SK-N-SH (cell line): ENCODE measurements at regions not wholly inside any gene's neighbourhood (a gene's known extent, or its start where the extent isn't known, plus 50 kb on each side); places are given as distances from the start of the nearest gene placed in this dataset.

Experiments
- CTCF ChIA-PET: fragments of 300-600, 350-600 bp; formaldehyde crosslinking; extraction: SDS; loops from one replicate; lab custom pipeline; 2021; lab: Yijun Ruan, JAX
- POLR2A ChIA-PET: fragments of 350-600 bp; sonication (Branson Sonifier 250); formaldehyde crosslinking; extraction: SDS; loops from one replicate; lab custom pipeline; 2020; ENCODE audit warnings: antibody characterized with exemption, inconsistent platforms; lab: Yijun Ruan, JAX
- DNase-seq: peaks from one replicate; pipeline ENCODE4 v3.0.0; 2012
- H2AFZ ChIP-seq: fragments of 200-600 bp; sonication (generic); 2 replicates; pipeline ENCODE4 v1.8.1; 2016; ENCODE audit warnings: antibody characterized with exemption, mild to moderate bottlenecking, low read depth
- H3F3A ChIP-seq: fragments of 200-600 bp; sonication (generic); replicated peaks from 2 replicates; pipeline ENCODE3; 2016; ENCODE audit warnings: antibody characterized with exemption, mild to moderate bottlenecking; ENCODE audit not compliant: insufficient read depth
- H3K27ac ChIP-seq, 2 experiments: fragments of 200-500 bp in 1 of 2; fragments of 200-600 bp in 1 of 2; sonication (Bioruptor generic) in 1 of 2; sonication (generic), shearing (Covaris generic) in 1 of 2; 2 replicates each; pipeline versions ENCODE4 v1.5.1 to v1.6.1; 2014 to 2016; ENCODE audit warnings: low read depth in 2 of 2, inconsistent platforms in 1 of 2, low read length in 1 of 2, mild to moderate bottlenecking in 1 of 2, mixed read lengths in 1 of 2
- H3K27me3 ChIP-seq: fragments of 200-600 bp; sonication (generic), shearing (Covaris generic); 2 replicates; pipeline ENCODE4 v1.6.1; 2016; ENCODE audit warnings: mixed run types; ENCODE audit not compliant: insufficient read depth
- H3K36me3 ChIP-seq, 2 experiments: fragments of 200-500 bp in 1 of 2; fragments of 200-600 bp in 1 of 2; sonication (Bioruptor generic) in 1 of 2; sonication (generic) in 1 of 2; replicated peaks in 1 of 2; 2 replicates each; pipeline versions ENCODE3 to v1.5.1; 2014 to 2016; ENCODE audit warnings: low read length in 1 of 2, mild to moderate bottlenecking in 1 of 2; ENCODE audit not compliant: insufficient read depth in 2 of 2, control insufficient read depth in 1 of 2
- H3K4me1 ChIP-seq, 2 experiments: fragments of 200-500 bp in 1 of 2; fragments of 200-600 bp in 1 of 2; sonication (Bioruptor generic) in 1 of 2; sonication (generic), shearing (Covaris generic) in 1 of 2; 2 replicates each; pipeline versions ENCODE4 v1.5.1 to v1.6.1; 2014 to 2016; ENCODE audit warnings: low read depth in 1 of 2, low read length in 1 of 2, mixed run types in 1 of 2; ENCODE audit not compliant: insufficient read depth in 2 of 2, control insufficient read depth in 1 of 2
- H3K4me2 ChIP-seq: fragments of 200-600 bp; sonication (generic), shearing (Covaris generic); 2 replicates; pipeline ENCODE4 v1.6.1; 2017; ENCODE audit warnings: mixed run types
- H3K4me3 ChIP-seq, 2 experiments: fragments of 200-500 bp in 1 of 2; fragments of 200-600 bp in 1 of 2; sonication (Bioruptor generic) in 1 of 2; sonication (generic), shearing (Covaris generic) in 1 of 2; 2 replicates each; pipeline versions ENCODE4 v1.5.1 to v1.8.1; 2014 to 2016; ENCODE audit warnings: low read depth in 2 of 2, inconsistent platforms in 1 of 2, low read length in 1 of 2, mild to moderate bottlenecking in 1 of 2, mixed read lengths in 1 of 2, moderate library complexity in 1 of 2
- H3K79me2 ChIP-seq: fragments of 200-600 bp; sonication (generic); 2 replicates; pipeline ENCODE4 v1.8.1; 2017; ENCODE audit warnings: mild to moderate bottlenecking; ENCODE audit not compliant: insufficient read depth
- H3K9ac ChIP-seq: fragments of 200-600 bp; sonication (generic); 2 replicates; pipeline ENCODE4 v1.6.1; 2017; ENCODE audit warnings: mixed run types
- H3K9me2 ChIP-seq: fragments of 200-600 bp; sonication (generic); 2 replicates; pipeline ENCODE4 v1.6.1; 2017; ENCODE audit warnings: mixed run types
- H3K9me3 ChIP-seq: fragments of 200-600 bp; sonication (generic); 2 replicates; pipeline ENCODE4 v1.6.1; 2017; ENCODE audit warnings: mixed run types, mild to moderate bottlenecking, moderate library complexity
- H4K20me1 ChIP-seq: fragments of 200-600 bp; sonication (generic); 2 replicates; pipeline ENCODE4 v1.6.1; 2017; ENCODE audit warnings: mild to moderate bottlenecking, mixed run types; ENCODE audit not compliant: insufficient read depth
- CHD2 ChIP-seq: fragments of 150-350 bp; IDR thresholded peaks from 2 replicates; pipeline ENCODE4 v1.6.1; 2018; ENCODE audit warnings: low read length; ENCODE audit not compliant: partially characterized antibody
- ELF1 ChIP-seq: IDR thresholded peaks from 2 replicates; pipeline ENCODE4 v1.4.0; 2012
- EZH2phosphoT487 ChIP-seq: fragments of 200-600 bp; sonication (generic); IDR thresholded peaks from 2 replicates; pipeline ENCODE4 v1.6.1; 2017; ENCODE audit warnings: low read depth, mixed run types, mild to moderate bottlenecking, antibody characterized with exemption, moderate library complexity, borderline replicate concordance
- FOXJ3 ChIP-seq: sonication (generic); formaldehyde crosslinking; IDR thresholded peaks from 2 replicates; pipeline ENCODE4 v1.5.1; 2020; ENCODE audit warnings: mild to moderate bottlenecking, missing genetic modification reagents
- GABPA ChIP-seq: IDR thresholded peaks from 2 replicates; pipeline ENCODE4 v1.4.0; 2012; ENCODE audit warnings: low read depth, mild to moderate bottlenecking
- MEF2A ChIP-seq: IDR thresholded peaks from 2 replicates; pipeline ENCODE4 v1.4.0; 2012; ENCODE audit warnings: low read depth, borderline replicate concordance
- NRF1 ChIP-seq: IDR thresholded peaks from 2 replicates; pipeline ENCODE4 v1.6.1; 2012; ENCODE audit warnings: low read depth, mild to moderate bottlenecking, low read length
- POLR2AphosphoS5 ChIP-seq: IDR thresholded peaks from 2 replicates; pipeline ENCODE4 v1.6.1; 2012; ENCODE audit warnings: low read depth, low read length
- RCOR1 ChIP-seq: fragments of 150-350 bp; IDR thresholded peaks from 2 replicates; pipeline ENCODE4 v1.6.1; 2017; ENCODE audit warnings: antibody characterized with exemption, low read length
- RFX5 ChIP-seq: IDR thresholded peaks from 2 replicates; pipeline ENCODE4 v1.6.1; 2012; ENCODE audit warnings: mild to moderate bottlenecking, improper control_type of control experiment, low read length
- SMC3 ChIP-seq: IDR thresholded peaks from 2 replicates; pipeline ENCODE4 v1.6.1; 2012; ENCODE audit warnings: low read depth, low read length, improper control_type of control experiment
- ZBTB33 ChIP-seq: IDR thresholded peaks from 2 replicates; pipeline ENCODE4 v1.4.0; 2012; ENCODE audit warnings: low read depth, borderline replicate concordance
- WGBS: methylation state at CpG from one replicate; pipeline ENCODE4 v1.1.6; 2017; ENCODE audit warnings: low lambda C conversion rate; 5-methylcytosine and 5-hydroxymethylcytosine counted together

GRCh38 chr4:25549413-25549812, 106.2 kb upstream of the SLC34A2 start (continued):
- TF ChIP-seq POLR2AphosphoS5 (no peak), ELF1 (no peak), GABPA (no peak), SMC3 (no peak), RFX5 (no peak), ZBTB33 (no peak)

GRCh38 chr4:25550376-25551030, 105.1 kb upstream of the SLC34A2 start:
- Histone ChIP-seq H3K4me3 (no peak overlapping the region), H3F3A (no peaks in the 10 kb centered on the region), H3K79me2 (no peaks in the 10 kb centered on the region), H4K20me1 (no peaks in the 10 kb centered on the region), H3K9me2 (no peaks in the 10 kb centered on the region), H3K4me1 (no peaks in the 10 kb centered on the region), H3K27ac (no peak overlapping the region), H3K4me2 (no peak overlapping the region), H3K36me3 (no peaks in the 10 kb centered on the region), H3K9ac (no peak overlapping the region), H3K9me3 (no peaks in the 10 kb centered on the region), H2AFZ (no peak overlapping the region), H3K27me3 (no peaks in the 10 kb centered on the region; the same call in 1 of the 2 replicates)
- CTCF ChIA-PET: interaction anchor here (1.6 kb wide), 1 partner anchor 9 kb away, joined by 4 read pairs; no protein-coding TSS in a partner anchor
- DNase-seq: no peak
- no peak for TF ChIP-seq RCOR1
- no peak for TF ChIP-seq CHD2
- no peak for TF ChIP-seq ZBTB33
- TF ChIP-seq EZH2phosphoT487: no peak
- no peak for TF ChIP-seq NRF1
- POLR2A ChIA-PET: no interaction called here
- 24% methylated on average over 5 of the region's 5 CpGs for WGBS

- no peaks in the 10 kb centered on the region; the same call in 1 of the 2 replicates for H3K27me3 ChIP-seq
- ChIA-PET POLR2A (no interaction called here), CTCF (interaction anchor here (1.6 kb wide), 1 partner anchor 10 kb away, joined by 4 read pairs; no protein-coding TSS in a partner anchor)
- no peaks in the 10 kb centered on the region for H4K20me1 ChIP-seq
- H3F3A ChIP-seq: no peaks in the 10 kb centered on the region
- 27% methylated on average over 4 of the region's 4 CpGs for WGBS
- DNase-seq: no peak
- no peak overlapping the region for H2AFZ ChIP-seq
- H3K36me3 ChIP-seq: no peaks in the 10 kb centered on the region
- TF ChIP-seq MEF2A (no peak), FOXJ3 (CRISPR knock-in tag) (no peak)
- H3K9me2 ChIP-seq: no peaks in the 10 kb centered on the region
- no peaks in the 10 kb centered on the region for H3K9me3 ChIP-seq
- no peak overlapping the region for H3K27ac ChIP-seq
- no peaks in the 10 kb centered on the region for H3K4me1 ChIP-seq
- H3K9ac ChIP-seq: no peak overlapping the region
- H3K4me3 ChIP-seq: no peak overlapping the region
- H3K4me2 ChIP-seq: no peak overlapping the region
- H3K79me2 ChIP-seq: no peaks in the 10 kb centered on the region
Observed at GRCh38 chr4:25551605-25552004, 104.0 kb upstream of the SLC34A2 start.
